Tibial nerve (tissue), 4 donors: ENCODE measurements at regions not wholly inside any gene's neighbourhood (a gene's known extent, or its start where the extent isn't known, plus 50 kb on each side); places are given as distances from the start of the nearest gene placed in this dataset.

Experiments
- CTCF ChIP-seq, 5 experiments: fragments of 200-600 bp in 3 of 5; fragments of 450-650 bp in 2 of 5; sonication (generic) in 3 of 5; IDR thresholded peaks; one replicate each; pipeline ENCODE4 v1.5.1; 2016 to 2019; ENCODE audit warnings: antibody characterized with exemption in 5 of 5, mild to moderate bottlenecking in 3 of 5, moderate library complexity in 2 of 5
- EP300 ChIP-seq, 2 donors: sonication (generic); formaldehyde crosslinking; IDR thresholded peaks; one replicate each; pipeline ENCODE4 v1.6.1; 2017; ENCODE audit warnings: antibody characterized with exemption in 2 of 2, mild to moderate bottlenecking in 1 of 2

DNA sequence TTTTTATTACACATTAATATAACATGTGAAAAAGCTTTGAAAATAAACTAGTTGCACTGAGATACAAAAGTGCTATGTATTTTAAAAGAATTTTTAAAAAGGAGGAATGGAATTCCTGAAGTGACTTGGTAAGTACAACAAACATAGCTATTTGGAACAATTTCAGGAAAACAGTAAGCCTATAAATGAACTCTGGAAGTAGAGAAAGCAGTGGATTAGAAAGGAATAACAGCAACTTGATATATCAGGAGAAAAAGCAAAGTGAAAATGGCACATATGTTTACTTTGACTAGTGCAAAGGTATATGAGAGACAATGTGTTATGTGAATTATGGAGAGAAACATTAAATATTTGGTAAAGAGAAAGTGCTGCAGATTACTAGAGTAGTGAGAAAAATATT, 811.7 kb downstream of the C12orf50 start:
- TF ChIP-seq CTCF (IDR thresholded peaks at IDR 0.05): no peak
- no peak for TF ChIP-seq EP300 (IDR thresholded peaks at IDR 0.05)
